ENCODE measurements at regions not wholly inside any gene's neighbourhood (a gene's known extent, or its start where the extent isn't known, plus 50 kb on each side); places are given as distances from the start of the nearest gene placed in this dataset.

- no peak for TF ChIP-seq CTCF (optimal IDR thresholded peaks at IDR 0.05 in 1 of 3, IDR thresholded peaks at IDR 0.05 in 1 of 3, conservative IDR thresholded peaks at IDR 0.05 in 1 of 3; ENCODE audit: extremely low read depth in 1 of 3, insufficient read depth in 2 of 3, low read length in 3 of 3)
- no peak for TF ChIP-seq EZH2 (IDR thresholded peaks at IDR 0.05; ENCODE audit: low read length)
These were observed 106.1 kb upstream of the HS3ST1 start for GRCh38 chr4:11534623-11535302.

Measured in keratinocyte (primary cell).